A673 (cell line): ENCODE measurements at regions not wholly inside any gene's neighbourhood (a gene's known extent, or its start where the extent isn't known, plus 50 kb on each side); places are given as distances from the start of the nearest gene placed in this dataset.

ENCODE experiments used
- BruUV-seq: library from RNA; stranded (reverse); fragments of 400-500 nt; replicated peaks from 2 replicates; lab custom pipeline; 2021; lab: Mats Ljungman, UMichigan
- CTCF ChIA-PET: fragments of 300-600 bp; sonication (Branson Sonifier 250); formaldehyde crosslinking; loops from one replicate; lab custom pipeline; 2022; ENCODE audit warnings: antibody characterized with exemption; lab: Charles Lee
- POLR2A ChIA-PET: fragments of 300-600 bp; sonication (Branson Sonifier 250); formaldehyde crosslinking; loops from one replicate; lab custom pipeline; 2022; ENCODE audit warnings: antibody characterized with exemption; ENCODE audit not compliant: low non-redundant PET; lab: Charles Lee
- DNase-seq: peaks from one replicate; pipeline ENCODE4 v3.0.0-alpha.2; 2015; ENCODE audit warnings: low spot score
- H3K27ac ChIP-seq: fragments of 200-600 bp; sonication (generic); 2 replicates; pipeline ENCODE4 v1.5.1; 2016; ENCODE audit warnings: mixed run types, low read depth, mild to moderate bottlenecking, mixed read lengths, antibody characterized with exemption, low read length; ENCODE audit not compliant: poor library complexity, severe bottlenecking
- H3K27me3 ChIP-seq: fragments of 200-600 bp; sonication (generic); replicated peaks from 2 replicates; pipeline ENCODE4 v1.6.1; 2017; ENCODE audit warnings: mixed run types, low read depth, mild to moderate bottlenecking, mixed read lengths, antibody characterized with exemption, low read length; ENCODE audit not compliant: insufficient read depth, poor library complexity
- H3K36me3 ChIP-seq: fragments of 200-600 bp; sonication (generic); 2 replicates; pipeline ENCODE4 v1.6.1; 2016; ENCODE audit warnings: mixed run types, mild to moderate bottlenecking, mixed read lengths, antibody characterized with exemption, low read length; ENCODE audit not compliant: insufficient read depth, poor library complexity, severe bottlenecking
- H3K4me1 ChIP-seq: fragments of 200-600 bp; sonication (generic); 2 replicates; pipeline ENCODE4 v1.6.1; 2017; ENCODE audit warnings: mixed run types, mild to moderate bottlenecking, mixed read lengths, antibody characterized with exemption, low read length; ENCODE audit not compliant: insufficient read depth, poor library complexity, severe bottlenecking
- H3K4me3 ChIP-seq: fragments of 200-600 bp; sonication (generic); 2 replicates; pipeline ENCODE4 v1.5.1; 2016; ENCODE audit warnings: low read depth, mixed run types, mild to moderate bottlenecking, mixed read lengths, low read length; ENCODE audit not compliant: poor library complexity, severe bottlenecking
- H3K9me3 ChIP-seq: fragments of 200-600 bp; sonication (generic); 2 replicates; pipeline ENCODE4 v1.6.1; 2016; ENCODE audit warnings: mixed run types, low read depth, mild to moderate bottlenecking, mixed read lengths, antibody characterized with exemption, low read length; ENCODE audit not compliant: poor library complexity, severe bottlenecking
- EZH2 ChIP-seq: fragments of 200-600 bp; sonication (generic); IDR thresholded peaks from 2 replicates; pipeline ENCODE4 v1.6.1; 2017; ENCODE audit warnings: borderline replicate concordance, low read depth, mild to moderate bottlenecking, mixed read lengths, antibody characterized with exemption, low read length; ENCODE audit not compliant: poor library complexity, severe bottlenecking
- intact Hi-C: fragments of 100-400 bp; cut with micrococcal nuclease; formaldehyde crosslinking; loops from one replicate; pipeline ENCODE4 v1.10.0; 2022; ENCODE audit not compliant: unreplicated experiment
- TF ChIP-seq, protein P1 (sequence below): fragments of 300-800, 200-600 bp; sonication (generic); conservative IDR thresholded peaks from 2 replicates; pipeline ENCODE4 v1.5.1; 2017; ENCODE audit warnings: low read depth, mild to moderate bottlenecking, antibody characterized with exemption, low read length, moderate library complexity, mixed read lengths

DNA sequence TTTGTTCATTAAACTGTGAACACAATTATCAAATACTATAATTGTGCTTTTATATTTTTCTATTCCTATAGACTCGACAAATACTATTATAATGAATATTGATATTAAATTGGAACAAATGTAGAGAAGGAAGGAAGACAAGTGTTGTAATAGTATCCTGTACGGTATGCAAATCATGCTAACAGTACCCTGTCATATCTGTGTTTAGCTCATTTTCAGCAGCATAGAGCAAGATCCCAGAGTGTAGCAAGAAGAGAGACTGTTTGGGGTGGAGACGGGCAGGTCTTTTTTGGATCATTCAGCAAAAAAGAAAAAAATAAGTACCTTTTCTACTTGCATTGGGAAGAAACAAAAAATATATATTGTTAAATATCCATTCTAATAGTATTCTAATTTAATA, 224.1 kb downstream of the TPRG1 start:
- ChIA-PET POLR2A (no interaction called here), CTCF (no interaction called here)
- intact Hi-C loops = no loop called here
- H3K4me3 ChIP-seq = no peak overlapping the region
- H3K27me3 ChIP-seq = no peaks in the 10 kb centered on the region
- peaks cover 5% of the 10 kb centered on the region for H3K4me1 ChIP-seq
- H3K27ac ChIP-seq = no peak overlapping the region
- H3K36me3 ChIP-seq = no peaks in the 10 kb centered on the region
- BruUV-seq = no TSS peak
- no peaks in the 10 kb centered on the region for H3K9me3 ChIP-seq
- DNase-seq = no peak
- TF ChIP-seq EZH2 = no peak
- TF ChIP-seq, protein P1, sequence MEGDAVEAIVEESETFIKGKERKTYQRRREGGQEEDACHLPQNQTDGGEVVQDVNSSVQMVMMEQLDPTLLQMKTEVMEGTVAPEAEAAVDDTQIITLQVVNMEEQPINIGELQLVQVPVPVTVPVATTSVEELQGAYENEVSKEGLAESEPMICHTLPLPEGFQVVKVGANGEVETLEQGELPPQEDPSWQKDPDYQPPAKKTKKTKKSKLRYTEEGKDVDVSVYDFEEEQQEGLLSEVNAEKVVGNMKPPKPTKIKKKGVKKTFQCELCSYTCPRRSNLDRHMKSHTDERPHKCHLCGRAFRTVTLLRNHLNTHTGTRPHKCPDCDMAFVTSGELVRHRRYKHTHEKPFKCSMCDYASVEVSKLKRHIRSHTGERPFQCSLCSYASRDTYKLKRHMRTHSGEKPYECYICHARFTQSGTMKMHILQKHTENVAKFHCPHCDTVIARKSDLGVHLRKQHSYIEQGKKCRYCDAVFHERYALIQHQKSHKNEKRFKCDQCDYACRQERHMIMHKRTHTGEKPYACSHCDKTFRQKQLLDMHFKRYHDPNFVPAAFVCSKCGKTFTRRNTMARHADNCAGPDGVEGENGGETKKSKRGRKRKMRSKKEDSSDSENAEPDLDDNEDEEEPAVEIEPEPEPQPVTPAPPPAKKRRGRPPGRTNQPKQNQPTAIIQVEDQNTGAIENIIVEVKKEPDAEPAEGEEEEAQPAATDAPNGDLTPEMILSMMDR = no peak

DNA sequence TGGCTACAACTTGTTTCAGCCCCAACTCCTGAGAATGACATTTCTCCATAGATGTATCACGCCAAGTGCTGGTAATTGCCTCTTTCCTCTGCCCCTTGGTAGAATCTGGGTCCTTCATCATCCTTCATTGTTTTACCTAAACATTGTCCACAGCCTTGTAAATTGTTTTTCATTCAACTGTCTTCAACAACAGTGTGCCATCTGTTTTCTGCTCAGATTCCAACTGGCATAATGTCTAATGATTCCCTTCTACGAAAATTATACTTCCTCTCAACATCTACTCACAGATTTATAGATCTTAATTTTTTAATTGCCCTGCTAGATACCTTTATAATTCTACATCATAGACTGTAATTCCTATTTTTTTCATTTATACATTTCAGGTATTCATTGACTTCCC, 226.9 kb downstream of the TPRG1 start:
- ChIA-PET CTCF (no interaction called here), POLR2A (no interaction called here)
- intact Hi-C loops = no loop called here
- no peaks in the 10 kb centered on the region for H3K9me3 ChIP-seq
- no peaks in the 10 kb centered on the region for H3K27me3 ChIP-seq
- peaks cover 10% of the 10 kb centered on the region for H3K4me1 ChIP-seq
- TF ChIP-seq EZH2 = no peak
- TF ChIP-seq, protein P1 = no peak
- no peak overlapping the region for H3K4me3 ChIP-seq
- no peaks in the 10 kb centered on the region for H3K36me3 ChIP-seq
- H3K27ac ChIP-seq = no peak overlapping the region
- DNase-seq = no peak
- BruUV-seq = no TSS peak

DNA sequence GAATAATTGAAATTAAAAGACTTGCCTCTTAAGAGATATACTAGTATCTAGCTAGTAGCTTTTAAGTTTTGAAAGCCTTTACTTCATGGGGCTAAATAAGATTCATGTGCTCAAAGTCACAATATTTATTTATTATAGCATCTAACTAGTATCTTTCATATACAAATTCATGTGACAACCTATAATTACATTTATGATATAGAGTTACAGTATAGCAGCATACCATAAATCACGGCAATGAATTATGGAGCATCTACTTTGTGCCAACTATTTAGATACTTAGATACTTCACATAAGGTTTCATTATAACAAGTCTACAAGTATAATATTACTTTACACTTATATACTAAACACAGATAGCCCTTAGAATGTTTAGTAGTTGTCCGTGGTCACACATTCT, 229.4 kb downstream of the TPRG1 start:
- ChIA-PET CTCF (no interaction called here), POLR2A (no interaction called here)
- intact Hi-C loops = no loop called here
- Histone ChIP-seq H3K36me3 (no peaks in the 10 kb centered on the region), H3K9me3 (no peaks in the 10 kb centered on the region), H3K4me3 (no peak overlapping the region), H3K27me3 (no peaks in the 10 kb centered on the region), H3K27ac (no peak overlapping the region), H3K4me1 (peaks cover 5% of the 10 kb centered on the region)
- TF ChIP-seq EZH2 = no peak
- TF ChIP-seq, protein P1 = no peak
- DNase-seq = no peak
- BruUV-seq = no TSS peak
